ENCODE measurements at regions not wholly inside any gene's neighbourhood (a gene's known extent, or its start where the extent isn't known, plus 50 kb on each side); places are given as distances from the start of the nearest gene placed in this dataset.
"Not testable (repeated sequence)": the region's sequence is repeated elsewhere in the genome, so short reads cannot be mapped to it uniquely, and the experiment has no call there.

DNA sequence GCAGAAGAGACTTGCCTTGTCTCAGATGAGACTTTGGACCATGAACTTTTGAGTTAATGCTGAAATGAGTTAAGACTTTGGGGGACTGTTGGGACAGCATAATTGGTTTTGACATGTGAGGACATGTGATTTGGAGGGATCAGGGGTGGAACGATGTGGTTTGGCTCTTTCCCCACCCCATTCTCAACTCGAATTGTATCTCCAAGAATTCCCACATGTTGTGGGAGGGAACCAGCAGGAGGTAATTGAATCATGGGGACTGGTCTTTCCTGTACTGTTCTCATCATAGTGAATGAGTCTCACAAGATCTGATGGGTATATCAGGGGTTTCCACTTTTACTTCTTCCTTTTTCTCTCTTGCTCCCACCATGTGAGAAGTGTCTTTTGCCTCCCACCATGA lies 229.7 kb upstream of the KCND2 start:
- Mint-ChIP-seq H3K4me3 (no peak overlapping the region), H3K4me1 (no peaks in the 10 kb centered on the region), H3K27ac (no peak overlapping the region), H3K9me3 (peaks cover 4 to 12% (median 5%) of the 10 kb centered on the region in 3 donors), H3K36me3 (peaks cover 2% of the 10 kb centered on the region), H3K27me3 (no peaks in the 10 kb centered on the region)

DNA sequence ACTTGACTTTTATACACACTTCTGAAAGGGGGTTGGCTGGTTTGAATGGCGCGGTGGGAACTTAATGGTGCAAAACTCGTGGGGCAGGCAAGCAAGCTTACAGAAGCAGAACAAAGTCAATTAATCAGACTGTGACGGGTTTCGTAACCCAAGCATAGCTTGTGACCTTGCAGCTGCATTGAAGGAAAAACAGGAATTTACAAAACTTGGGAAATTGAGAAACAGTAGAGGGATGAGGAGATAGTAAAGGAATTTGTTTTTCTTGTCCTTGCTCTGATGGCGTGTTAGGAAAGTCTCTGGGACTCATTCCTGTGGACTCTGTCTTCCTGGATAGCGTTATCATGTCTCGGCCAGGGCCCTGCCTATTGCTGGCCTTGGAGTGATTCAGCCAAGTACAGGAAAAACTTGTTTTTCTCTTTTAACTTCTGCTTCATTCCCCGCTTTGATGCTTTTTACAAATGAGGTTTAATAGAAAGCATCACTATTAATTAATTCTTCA lies 220.0 kb upstream of the KCND2 start:
- H3K27me3 Mint-ChIP-seq = no peaks in the 10 kb centered on the region
- H3K9me3 Mint-ChIP-seq = peaks cover 0 to 5% (median 2%) of the 10 kb centered on the region in 3 donors
- H3K36me3 Mint-ChIP-seq = no peaks in the 10 kb centered on the region
- no peak overlapping the region for H3K27ac Mint-ChIP-seq
- H3K4me3 Mint-ChIP-seq = no peak overlapping the region
- H3K4me1 Mint-ChIP-seq = no peaks in the 10 kb centered on the region

DNA sequence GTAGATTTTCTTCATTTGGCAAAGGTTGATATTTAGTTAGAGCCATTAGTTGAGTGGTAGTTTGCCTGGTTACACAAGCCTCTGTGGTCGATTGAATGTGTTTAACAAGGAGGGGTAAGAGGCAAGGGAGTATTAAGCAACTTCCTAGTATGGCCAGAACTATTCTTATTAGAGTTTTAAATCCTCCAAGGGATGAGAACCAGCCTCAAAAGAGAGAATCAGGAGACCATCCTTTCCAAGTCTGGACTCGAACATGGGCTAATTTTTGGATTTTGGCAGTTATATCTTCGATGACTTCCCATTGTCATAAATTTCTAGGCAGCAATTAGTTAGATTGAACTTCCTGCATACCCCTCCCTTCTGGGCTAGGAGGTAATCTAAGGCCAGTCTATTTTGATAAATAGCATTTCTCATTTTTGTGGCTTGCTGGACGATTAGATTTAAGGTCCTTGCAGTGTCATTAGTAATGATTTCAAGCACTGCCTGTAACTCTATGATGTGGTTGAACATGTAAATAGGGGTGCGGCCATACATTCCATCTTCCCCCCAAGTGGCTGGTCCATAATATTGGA lies 219.5 kb upstream of the KCND2 start:
- no peaks in the 10 kb centered on the region for H3K36me3 Mint-ChIP-seq
- peaks cover 0 to 5% (median 2%) of the 10 kb centered on the region in 3 donors for H3K9me3 Mint-ChIP-seq
- H3K27ac Mint-ChIP-seq = no peak overlapping the region
- no peak overlapping the region for H3K4me3 Mint-ChIP-seq
- no peaks in the 10 kb centered on the region for H3K4me1 Mint-ChIP-seq
- no peaks in the 10 kb centered on the region for H3K27me3 Mint-ChIP-seq

DNA sequence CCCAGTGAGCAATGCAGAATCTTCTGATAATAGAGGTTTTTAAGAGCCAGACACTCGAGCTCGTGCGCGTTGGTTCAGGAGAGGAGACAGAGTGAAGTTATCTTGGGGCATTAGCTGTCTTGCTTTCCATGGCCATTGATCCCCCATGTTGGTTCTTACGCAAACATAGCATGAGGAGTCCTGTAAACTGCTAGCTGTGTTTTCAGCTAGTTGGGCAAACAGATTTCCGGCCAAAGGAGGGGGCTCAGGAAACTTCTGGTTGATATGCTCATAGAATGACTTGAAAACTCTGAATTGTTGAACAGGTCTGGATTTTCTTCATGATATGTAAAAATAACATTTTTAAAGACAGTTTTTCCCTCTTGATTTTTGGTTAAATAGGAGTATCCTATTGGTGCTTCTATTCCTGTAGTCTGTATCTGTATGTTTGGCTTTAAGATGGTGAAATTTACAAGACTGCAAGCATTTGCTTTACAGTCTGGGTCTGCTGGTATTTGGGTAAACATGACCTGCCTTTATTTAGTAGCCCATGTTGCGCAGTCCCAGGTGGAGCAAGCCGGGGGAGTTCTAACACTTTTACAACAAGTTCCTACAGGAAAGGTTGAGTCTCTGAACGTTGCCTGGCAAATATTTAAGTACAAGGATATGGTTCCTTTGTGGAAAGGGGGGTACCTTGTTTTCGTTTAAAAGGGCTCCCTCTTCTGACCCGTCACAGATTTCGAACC lies 218.4 kb upstream of the KCND2 start:
- H3K27me3 Mint-ChIP-seq = no peaks in the 10 kb centered on the region
- peaks cover 0 to 5% (median 2%) of the 10 kb centered on the region in 3 donors for H3K9me3 Mint-ChIP-seq
- no peak overlapping the region for H3K27ac Mint-ChIP-seq
- no peaks in the 10 kb centered on the region for H3K4me1 Mint-ChIP-seq
- H3K36me3 Mint-ChIP-seq = no peaks in the 10 kb centered on the region
- no peak overlapping the region for H3K4me3 Mint-ChIP-seq

DNA sequence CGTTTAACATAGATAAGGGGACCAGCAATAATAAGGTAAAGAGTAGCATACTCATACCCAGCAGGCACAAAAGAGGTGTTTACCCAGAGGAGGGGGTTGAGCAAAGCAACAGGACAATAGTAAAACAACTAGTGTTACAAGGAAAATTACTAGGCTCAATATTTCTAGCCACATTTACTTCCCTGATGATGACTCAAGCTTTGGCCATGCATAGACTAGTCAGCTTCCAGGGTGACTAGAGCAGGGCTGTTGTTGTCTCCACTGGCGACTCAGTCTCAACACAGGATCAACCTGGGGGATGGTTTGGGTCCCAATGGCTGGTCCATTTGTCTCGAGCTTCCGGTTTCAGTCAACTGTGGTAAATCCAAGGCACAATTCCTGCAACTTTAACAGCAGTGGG lies 217.7 kb upstream of the KCND2 start:
- H3K4me1 Mint-ChIP-seq = no peaks in the 10 kb centered on the region
- H3K9me3 Mint-ChIP-seq = peaks cover 0 to 5% (median 2%) of the 10 kb centered on the region in 3 donors
- H3K36me3 Mint-ChIP-seq = no peaks in the 10 kb centered on the region
- no peak overlapping the region for H3K4me3 Mint-ChIP-seq
- H3K27me3 Mint-ChIP-seq = no peaks in the 10 kb centered on the region
- no peak overlapping the region for H3K27ac Mint-ChIP-seq

DNA sequence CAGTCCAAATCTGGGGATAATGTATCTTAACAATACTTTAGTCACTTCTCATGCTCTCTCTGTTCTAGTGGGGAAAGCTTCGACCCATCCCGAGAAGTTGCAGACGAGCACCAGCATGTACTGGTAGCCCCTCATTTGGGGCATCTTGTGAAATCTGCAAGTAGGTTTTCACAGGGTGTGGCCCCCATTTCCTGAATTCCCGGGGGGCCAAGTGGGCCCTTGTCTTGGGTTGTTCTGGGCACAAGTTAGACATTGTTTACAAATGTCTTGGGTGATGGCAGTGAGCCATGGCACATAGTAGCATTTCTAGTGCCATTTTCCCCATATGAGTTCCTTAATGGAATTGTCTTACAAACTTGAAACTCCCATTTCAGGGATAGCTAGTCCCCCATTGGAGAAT lies 216.7 kb upstream of the KCND2 start:
- Mint-ChIP-seq H3K27ac (no peak overlapping the region), H3K9me3 (peaks cover 0 to 9% (median 2%) of the 10 kb centered on the region in 3 donors), H3K36me3 (no peaks in the 10 kb centered on the region)

DNA sequence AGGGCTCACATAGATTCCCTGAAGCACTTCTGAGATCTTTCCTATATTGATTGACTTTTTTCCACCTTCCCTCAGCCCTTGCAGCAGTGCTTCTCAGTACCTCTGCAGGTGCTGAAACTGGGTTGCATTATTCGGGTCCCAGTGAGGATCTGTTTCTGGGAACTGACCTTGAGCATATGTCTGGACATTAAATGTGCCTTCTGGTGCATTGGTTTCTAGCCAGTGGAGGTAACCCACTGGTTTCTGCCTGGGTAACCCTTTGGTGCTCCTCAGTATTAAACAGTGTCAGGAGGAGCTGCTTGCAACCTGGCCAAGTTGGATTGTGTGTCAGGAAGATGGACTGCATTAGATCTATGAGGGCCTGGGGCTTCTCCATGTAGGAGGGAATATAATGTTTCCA lies 213.3 kb upstream of the KCND2 start:
- no peaks in the 10 kb centered on the region for H3K4me1 Mint-ChIP-seq
- H3K4me3 Mint-ChIP-seq = no peak overlapping the region
- no peak overlapping the region for H3K27ac Mint-ChIP-seq

More for the DNA sequence above, 216.7 kb upstream of the KCND2 start:
- no peaks in the 10 kb centered on the region for H3K4me1 Mint-ChIP-seq
- no peaks in the 10 kb centered on the region for H3K27me3 Mint-ChIP-seq
- H3K4me3 Mint-ChIP-seq = no peak overlapping the region

DNA sequence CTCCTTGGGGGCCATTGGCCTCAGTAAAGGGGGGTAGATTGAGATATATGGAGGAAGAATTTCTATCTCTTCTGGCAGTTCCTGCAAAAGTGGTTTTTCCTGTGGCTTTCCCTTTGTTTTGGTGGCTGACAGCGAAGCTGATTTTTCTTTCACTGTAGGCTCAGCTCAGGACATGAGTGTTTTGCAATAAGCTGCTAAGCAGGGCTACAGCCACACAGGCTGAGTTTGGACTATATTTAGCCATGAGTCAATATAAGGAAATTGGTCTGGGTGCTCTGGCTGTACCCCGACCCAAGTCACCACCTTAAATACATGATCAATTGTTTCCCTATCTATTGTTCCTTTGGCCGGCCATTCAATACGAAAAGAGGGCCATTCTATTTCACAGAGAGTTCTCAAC lies 212.7 kb upstream of the KCND2 start:
- no peaks in the 10 kb centered on the region for H3K27me3 Mint-ChIP-seq
- H3K27ac Mint-ChIP-seq = peak overlapping the region in 1 of 3 donors; percentile 57
- no peaks in the 10 kb centered on the region for H3K4me1 Mint-ChIP-seq
- peaks cover 0 to 7% (median 4%) of the 10 kb centered on the region in 3 donors for H3K9me3 Mint-ChIP-seq
- H3K36me3 Mint-ChIP-seq = no peaks in the 10 kb centered on the region
- no peak overlapping the region for H3K4me3 Mint-ChIP-seq

More for the DNA sequence above, 213.3 kb upstream of the KCND2 start:
- peaks cover 0 to 8% (median 4%) of the 10 kb centered on the region in 3 donors for H3K9me3 Mint-ChIP-seq
- H3K27me3 Mint-ChIP-seq = no peaks in the 10 kb centered on the region
- no peaks in the 10 kb centered on the region for H3K36me3 Mint-ChIP-seq

DNA sequence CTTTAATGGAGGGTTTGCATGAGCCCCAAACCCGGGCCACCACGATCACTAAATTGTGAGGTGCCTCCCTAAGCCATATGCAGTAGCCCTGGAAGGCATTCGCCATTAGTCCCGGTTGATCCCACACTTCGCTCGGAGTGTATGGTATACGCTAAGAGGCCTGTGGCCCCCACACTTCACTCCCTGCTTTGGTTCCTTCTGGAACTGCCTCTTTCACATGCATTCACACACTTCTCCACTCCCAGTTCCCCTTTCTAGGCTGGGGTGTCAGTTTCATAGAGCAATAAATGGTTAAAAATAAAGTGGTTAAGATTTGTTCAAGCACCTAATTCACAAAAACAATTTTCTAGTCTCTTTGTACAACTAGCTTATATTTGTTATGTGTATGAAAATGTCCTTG lies 212.1 kb upstream of the KCND2 start:
- H3K9me3 Mint-ChIP-seq = peaks cover 0 to 7% (median 4%) of the 10 kb centered on the region in 3 donors
- H3K27me3 Mint-ChIP-seq = no peaks in the 10 kb centered on the region
- no peaks in the 10 kb centered on the region for H3K4me1 Mint-ChIP-seq
- no peaks in the 10 kb centered on the region for H3K36me3 Mint-ChIP-seq
- peak overlapping the region in 1 of 3 donors; percentile 57 for H3K27ac Mint-ChIP-seq
- no peak overlapping the region for H3K4me3 Mint-ChIP-seq

DNA sequence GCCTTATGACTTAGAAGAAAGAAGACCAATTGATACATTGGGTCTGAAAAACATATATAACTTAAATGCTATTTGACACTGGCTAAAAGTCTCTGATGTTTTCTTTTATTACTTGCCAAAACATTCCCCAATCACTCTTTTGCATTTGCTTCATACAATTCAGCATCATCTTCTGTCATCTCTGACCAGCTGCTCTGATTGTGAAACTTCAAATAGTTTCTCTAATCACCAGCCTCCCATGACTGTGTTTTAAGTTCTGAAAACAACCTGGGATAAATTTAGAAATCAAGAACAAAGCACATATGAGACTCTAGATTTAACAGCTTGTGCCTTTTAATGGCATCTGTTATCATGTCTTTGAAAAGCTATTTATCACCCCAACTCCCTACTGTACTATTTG lies 208.4 kb upstream of the KCND2 start:
- Mint-ChIP-seq H3K9me3 (peaks cover 3 to 15% (median 8%) of the 10 kb centered on the region in 3 donors), H3K36me3 (no peaks in the 10 kb centered on the region), H3K27ac (no peak overlapping the region), H3K4me3 (no peak overlapping the region), H3K27me3 (no peaks in the 10 kb centered on the region), H3K4me1 (no peaks in the 10 kb centered on the region)

DNA sequence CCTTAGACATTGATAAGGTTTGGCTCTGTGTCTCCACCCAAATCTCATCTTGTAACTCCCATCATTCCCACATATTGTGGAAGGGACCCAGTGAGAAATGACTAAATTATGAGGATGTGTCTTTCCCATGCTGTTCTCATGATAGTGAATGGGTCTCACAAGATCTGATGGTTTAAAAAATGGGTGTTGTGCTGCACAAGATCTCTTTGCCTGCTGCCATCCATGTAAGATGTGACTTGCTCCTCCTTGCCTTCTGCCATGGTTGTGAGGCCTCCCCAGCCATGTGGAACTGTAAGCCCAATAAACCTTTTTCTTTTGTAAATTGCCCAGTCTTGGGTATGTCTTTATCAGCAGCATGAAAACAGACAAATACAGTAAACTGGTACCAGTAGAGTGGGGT lies 206.1 kb upstream of the KCND2 start:
- not testable (repeated sequence) for H3K36me3 Mint-ChIP-seq, H3K27ac Mint-ChIP-seq, H3K4me3 Mint-ChIP-seq, H3K27me3 Mint-ChIP-seq, H3K4me1 Mint-ChIP-seq
- peaks cover 3 to 11% (median 5%) of the 10 kb centered on the region in 3 donors for H3K9me3 Mint-ChIP-seq

DNA sequence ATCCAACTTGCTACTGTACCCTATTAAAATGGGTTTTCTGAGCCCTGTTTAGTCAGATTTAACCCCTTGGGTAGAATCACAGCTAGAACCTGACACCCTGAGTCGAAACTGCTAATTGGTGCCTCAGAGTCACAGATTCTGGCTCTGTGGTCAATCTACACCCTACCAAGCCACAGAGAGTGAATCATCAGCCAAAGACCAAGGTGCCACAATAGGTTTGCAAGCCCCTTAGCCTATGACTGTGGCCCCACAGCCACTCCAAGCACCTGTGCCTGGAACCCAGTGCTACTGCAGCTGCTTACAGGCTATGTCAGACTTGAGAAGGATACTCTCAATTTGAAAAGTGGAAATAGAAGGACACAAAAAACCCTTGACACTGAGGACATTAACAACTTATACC lies 202.8 kb upstream of the KCND2 start:
- no peaks in the 10 kb centered on the region for H3K4me1 Mint-ChIP-seq
- H3K9me3 Mint-ChIP-seq = peaks cover 5 to 16% (median 5%) of the 10 kb centered on the region in 3 donors
- H3K36me3 Mint-ChIP-seq = no peaks in the 10 kb centered on the region
- no peak overlapping the region for H3K4me3 Mint-ChIP-seq
- H3K27me3 Mint-ChIP-seq = no peaks in the 10 kb centered on the region
- no peak overlapping the region for H3K27ac Mint-ChIP-seq

DNA sequence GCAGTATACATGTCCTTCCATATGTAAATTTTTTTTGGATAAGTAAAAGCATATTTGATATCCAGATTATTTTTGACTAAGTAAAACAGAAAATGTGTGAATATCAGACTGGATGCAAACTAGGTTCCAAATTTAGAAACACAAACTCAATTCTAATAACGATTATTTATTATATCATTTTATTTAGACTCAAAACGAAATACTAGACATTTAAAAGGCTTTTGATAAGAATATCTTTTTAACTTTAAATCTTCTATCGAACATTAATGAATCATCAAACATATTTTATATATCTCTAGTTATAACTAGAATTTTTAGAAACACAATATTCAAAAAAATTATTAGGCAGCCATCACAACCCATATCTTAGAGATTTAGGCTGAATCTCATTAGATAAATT lies 195.2 kb upstream of the KCND2 start:
- Mint-ChIP-seq H3K27me3 (no peaks in the 10 kb centered on the region), H3K4me1 (no peaks in the 10 kb centered on the region), H3K27ac (no peak overlapping the region), H3K36me3 (no peaks in the 10 kb centered on the region), H3K9me3 (peaks cover 0 to 4% (median 2%) of the 10 kb centered on the region in 3 donors), H3K4me3 (no peak overlapping the region)

DNA sequence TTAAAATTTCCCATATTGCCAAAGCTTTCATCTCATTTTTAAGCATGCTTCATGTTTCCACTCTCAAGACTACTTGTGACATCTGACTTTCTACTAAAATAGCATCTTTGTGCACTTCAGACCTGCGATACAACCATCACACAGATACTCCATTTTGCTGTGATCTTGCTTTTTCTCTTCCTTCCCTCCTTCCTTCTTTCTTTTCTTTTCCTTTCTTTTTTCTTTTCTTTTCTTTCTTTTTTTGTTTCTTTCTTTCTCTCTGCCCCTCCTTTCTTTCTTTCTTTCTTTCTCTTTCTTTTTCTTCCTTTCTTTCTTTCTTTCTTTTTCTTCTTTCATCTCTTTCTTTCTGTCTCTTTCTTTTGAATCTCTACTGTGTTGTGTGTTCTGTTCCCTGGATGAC lies 194.0 kb upstream of the KCND2 start:
- H3K27ac Mint-ChIP-seq = no peak overlapping the region
- H3K4me1 Mint-ChIP-seq = no peaks in the 10 kb centered on the region
- no peaks in the 10 kb centered on the region for H3K36me3 Mint-ChIP-seq
- H3K4me3 Mint-ChIP-seq = no peak overlapping the region
- no peaks in the 10 kb centered on the region for H3K27me3 Mint-ChIP-seq
- H3K9me3 Mint-ChIP-seq = peaks cover 0 to 6% (median 2%) of the 10 kb centered on the region in 3 donors

DNA sequence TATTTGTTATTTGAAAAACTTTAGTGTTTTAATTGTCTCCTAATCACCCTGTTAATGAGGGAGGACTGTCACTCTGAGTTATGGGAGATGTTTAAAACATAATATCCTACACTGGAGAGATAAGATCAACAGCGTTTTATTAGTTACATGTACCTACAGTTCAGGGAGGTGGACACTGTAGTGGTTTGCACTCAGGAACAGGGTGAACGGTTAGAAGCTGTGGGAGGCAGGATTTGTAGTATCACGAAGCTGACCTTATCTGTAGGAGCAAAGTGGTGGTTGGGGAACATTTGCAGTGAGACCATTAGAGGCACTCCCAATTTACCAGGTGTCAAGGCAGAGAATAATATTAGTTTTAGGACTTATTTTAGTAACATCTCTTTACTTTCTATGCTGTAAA lies 193.3 kb upstream of the KCND2 start:
- no peaks in the 10 kb centered on the region for H3K4me1 Mint-ChIP-seq
- H3K9me3 Mint-ChIP-seq = peaks cover 0 to 9% (median under 1%) of the 10 kb centered on the region in 3 donors
- H3K4me3 Mint-ChIP-seq = no peak overlapping the region
- no peak overlapping the region for H3K27ac Mint-ChIP-seq
- no peaks in the 10 kb centered on the region for H3K27me3 Mint-ChIP-seq
- no peaks in the 10 kb centered on the region for H3K36me3 Mint-ChIP-seq

DNA sequence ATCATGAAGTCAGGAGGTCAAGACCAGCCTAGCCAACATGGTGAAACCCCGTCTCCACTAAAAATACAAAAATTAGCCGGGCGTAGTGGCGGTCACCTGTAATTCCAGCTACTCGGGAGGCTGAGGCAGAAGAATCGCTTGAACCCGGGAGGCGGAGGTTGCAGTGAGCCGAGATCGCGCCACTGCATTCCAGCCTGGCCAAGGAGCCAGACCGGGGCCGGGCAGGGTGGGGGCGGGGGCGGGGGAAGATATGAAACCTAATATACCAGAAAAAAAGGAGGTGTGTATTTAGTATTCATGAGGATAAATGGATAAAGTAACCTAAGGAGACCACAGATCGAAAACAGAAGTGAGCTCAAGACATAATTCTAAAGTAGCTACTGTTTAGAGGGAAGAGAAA lies 186.5 kb upstream of the KCND2 start:
- H3K36me3 Mint-ChIP-seq, H3K27ac Mint-ChIP-seq, H3K27me3 Mint-ChIP-seq, H3K4me1 Mint-ChIP-seq, H3K4me3 Mint-ChIP-seq: not testable (repeated sequence)
- H3K9me3 Mint-ChIP-seq = peaks cover 0 to 14% (median 6%) of the 10 kb centered on the region in 3 donors

Measured in IgD-negative memory B cell (primary cell).